HCT116 (cell line): ENCODE measurements at regions not wholly inside any gene's neighbourhood (a gene's known extent, or its start where the extent isn't known, plus 50 kb on each side); places are given as distances from the start of the nearest gene placed in this dataset.
A peak's percentile ranks its signal among the peaks of the same experiment; 100 is the strongest.

Experiments
- ATAC-seq: fragments of 200-7000 bp; cut with Tn5 transposase; 2 replicates; pipeline ENCODE4 v1.9.1; 2020; ENCODE audit warnings: mild to moderate bottlenecking, moderate library complexity
- BruUV-seq: library from RNA; stranded (reverse); fragments of 400-500 nt; replicated peaks from 2 replicates; lab custom pipeline; 2021; lab: Mats Ljungman, UMichigan
- CTCF ChIA-PET: fragments of 300-600 bp; sonication (Branson Sonifier 250); formaldehyde crosslinking; loops from one replicate; lab custom pipeline; 2021; ENCODE audit warnings: antibody characterized with exemption; lab: Charles Lee
- POLR2A ChIA-PET: fragments of 300-600, 350-600 bp; sonication (Branson Sonifier 250); formaldehyde crosslinking; loops from one replicate; lab custom pipeline; 2021; ENCODE audit warnings: antibody characterized with exemption; lab: Charles Lee
- RAD21 ChIA-PET, 2 experiments: fragments of 300-600 bp; sonication (Branson Sonifier 250); formaldehyde crosslinking; loops; one replicate each; lab custom pipeline; 2023; ENCODE audit warnings: low total read pairs in 2 of 2; ENCODE audit not compliant: uncharacterized antibody in 2 of 2, unreplicated experiment in 2 of 2, low non-redundant PET in 1 of 2; lab: Charles Lee
- DNase-seq: peaks from one replicate; pipeline ENCODE4 v3.0.0-alpha.2; 2010; ENCODE audit warnings: low read depth, low spot score
- H2AFZ ChIP-seq: fragments of 200-600 bp; shearing (Covaris generic), sonication (generic); 2 replicates; pipeline ENCODE4 v1.6.1; 2017; ENCODE audit warnings: low read depth, mixed run types, mixed read lengths, antibody characterized with exemption, low read length; ENCODE audit not compliant: poor library complexity, severe bottlenecking
- H3K27ac ChIP-seq: 2 replicates; pipeline ENCODE4 v1.5.1; 2012; ENCODE audit warnings: low read depth, low read length
- H3K27me3 ChIP-seq: fragments of 200-600 bp; sonication (generic); 2 replicates; pipeline ENCODE4 v1.6.1; 2016; ENCODE audit warnings: mixed run types, low read length, mixed read lengths; ENCODE audit not compliant: insufficient read depth
- H3K36me3 ChIP-seq, 2 experiments: fragments of 200-500 bp in 1 of 2; fragments of 200-600 bp in 1 of 2; sonication (Bioruptor generic) in 1 of 2; sonication (generic) in 1 of 2; 2 replicates each; pipeline versions ENCODE4 v1.5.1 to v1.6.1; 2014 to 2016; ENCODE audit warnings: low read length in 2 of 2, inconsistent platforms in 1 of 2, mixed read lengths in 1 of 2, mixed run types in 1 of 2; ENCODE audit not compliant: insufficient read depth in 2 of 2, control insufficient read depth in 1 of 2
- H3K4me1 ChIP-seq, 2 experiments: fragments of 200-600 bp in 1 of 2; sonication (generic) in 1 of 2; 2 replicates each; pipeline versions ENCODE4 v1.5.1 to v1.6.1; 2012 to 2017; ENCODE audit warnings: low read length in 2 of 2, inconsistent platforms in 1 of 2, mild to moderate bottlenecking in 1 of 2, mixed read lengths in 1 of 2, mixed run types in 1 of 2, moderate library complexity in 1 of 2; ENCODE audit not compliant: insufficient read depth in 2 of 2, control insufficient read depth in 1 of 2
- H3K4me2 ChIP-seq: fragments of 200-600 bp; sonication (generic); 2 replicates; pipeline ENCODE4 v1.6.1; 2017; ENCODE audit warnings: mixed run types, low read length, mixed read lengths
- H3K4me3 ChIP-seq, 2 experiments: fragments of 200-600 bp in 1 of 2; sonication (generic) in 1 of 2; replicated peaks in 1 of 2; 2 replicates each; pipeline ENCODE4 v1.5.1; 2011 to 2016; ENCODE audit warnings: low read length in 2 of 2, control low read depth in 1 of 2, low read depth in 1 of 2, mild to moderate bottlenecking in 1 of 2, mixed read lengths in 1 of 2, mixed run types in 1 of 2
- H3K79me2 ChIP-seq: fragments of 200-600 bp; sonication (generic); 2 replicates; pipeline ENCODE4 v1.6.1; 2017; ENCODE audit warnings: mild to moderate bottlenecking, mixed run types, low read length, moderate library complexity, mixed read lengths; ENCODE audit not compliant: insufficient read depth
- H3K9ac ChIP-seq: fragments of 200-600 bp; sonication (generic); 2 replicates; pipeline ENCODE4 v1.6.1; 2016; ENCODE audit warnings: low read length, mixed read lengths
- H3K9me2 ChIP-seq: fragments of 200-600 bp; sonication (generic), shearing (Covaris generic); 2 replicates; pipeline ENCODE4 v1.6.1; 2017; ENCODE audit warnings: mixed run types, mild to moderate bottlenecking, moderate library complexity; ENCODE audit not compliant: insufficient read depth
- H3K9me3 ChIP-seq, 2 experiments: fragments of 200-500 bp in 1 of 2; fragments of 200-600 bp in 1 of 2; sonication (Bioruptor generic) in 1 of 2; sonication (generic) in 1 of 2; 2 replicates each; pipeline ENCODE4 v1.6.1; 2014 to 2017; ENCODE audit warnings: low read length in 2 of 2, mixed read lengths in 2 of 2, inconsistent platforms in 1 of 2, low read depth in 1 of 2, mild to moderate bottlenecking in 1 of 2, mixed run types in 1 of 2, moderate library complexity in 1 of 2; ENCODE audit not compliant: control insufficient read depth in 1 of 2, insufficient read depth in 1 of 2
- H4K20me1 ChIP-seq: fragments of 200-600 bp; sonication (generic), shearing (Covaris generic); 2 replicates; pipeline ENCODE4 v1.6.1; 2017; ENCODE audit warnings: mixed run types, mild to moderate bottlenecking, moderate library complexity; ENCODE audit not compliant: insufficient read depth
- CBX3 ChIP-seq: IDR thresholded peaks from 2 replicates; pipeline ENCODE4 v1.6.1; 2012; ENCODE audit warnings: low read depth
- EGR1 ChIP-seq: IDR thresholded peaks from 2 replicates; pipeline ENCODE4 v1.6.1; 2012; ENCODE audit warnings: low read depth
- ELF1 ChIP-seq: IDR thresholded peaks from 2 replicates; pipeline ENCODE4 v1.6.1; 2012; ENCODE audit warnings: low read depth, borderline replicate concordance
- EZH2 ChIP-seq: fragments of 200-600 bp; sonication (generic); IDR thresholded peaks from 2 replicates; pipeline ENCODE4 v1.6.1; 2017; ENCODE audit warnings: antibody characterized with exemption, mixed run types
- FOSL1 ChIP-seq: IDR thresholded peaks from 2 replicates; pipeline ENCODE4 v1.6.1; 2012; ENCODE audit warnings: low read depth
- POLR2A ChIP-seq: IDR thresholded peaks from 2 replicates; pipeline ENCODE4 v1.7.0; 2011; ENCODE audit warnings: borderline replicate concordance; ENCODE audit not compliant: insufficient read depth, insufficient read length; ENCODE audit errors: extremely low read depth
- POLR2AphosphoS5 ChIP-seq: IDR thresholded peaks from 2 replicates; pipeline ENCODE4 v1.6.1; 2011; ENCODE audit warnings: mild to moderate bottlenecking, low read depth, low read length, moderate library complexity
- RAD21 ChIP-seq: IDR thresholded peaks from 2 replicates; pipeline ENCODE4 v1.6.1; 2012; ENCODE audit warnings: low read depth, mild to moderate bottlenecking
- ZBTB33 ChIP-seq: IDR thresholded peaks from 2 replicates; pipeline ENCODE4 v1.6.1; 2011; ENCODE audit warnings: mild to moderate bottlenecking, low read length, moderate library complexity; ENCODE audit not compliant: insufficient replicate concordance; ENCODE audit errors: extremely low read depth
- ZNF274 ChIP-seq: fragments of 200-500 bp; sonication (Bioruptor generic); IDR thresholded peaks from 2 replicates; pipeline ENCODE4 v1.6.1; 2014; ENCODE audit warnings: mild to moderate bottlenecking, low read depth, low read length, inconsistent platforms
- intact Hi-C: fragments of 100-400 bp; cut with micrococcal nuclease; formaldehyde crosslinking; loops from 2 replicates; pipeline ENCODE4 v1.10.0; 2022
- TF ChIP-seq, protein P1 (sequence below): IDR thresholded peaks from 2 replicates; pipeline ENCODE4 v1.6.1; 2012
- TF ChIP-seq, protein P2 (sequence below), 3 experiments: fragments of 200-600 bp in 1 of 3; sonication (generic) in 1 of 3; IDR thresholded peaks in 2 of 3; conservative IDR thresholded peaks in 1 of 3; 2 replicates each; pipeline ENCODE4 v1.5.1; 2012 to 2017; ENCODE audit warnings: low read depth in 2 of 3, low read length in 2 of 3, antibody characterized with exemption in 1 of 3, borderline replicate concordance in 1 of 3, control low read depth in 1 of 3, mild to moderate bottlenecking in 1 of 3, mixed read lengths in 1 of 3, mixed run types in 1 of 3, moderate library complexity in 1 of 3; ENCODE audit not compliant: insufficient read depth in 1 of 3
- TF ChIP-seq, protein P3 (sequence below): IDR thresholded peaks from 2 replicates; pipeline ENCODE4 v1.6.1; 2012; ENCODE audit warnings: low read depth

GRCh38 chr5:116654925-116655324 lies 80.3 kb upstream of the SEMA6A start:
- no TSS peak for BruUV-seq
- ATAC-seq (no peak), DNase-seq (no peak)
- Histone ChIP-seq H3K9me3 (no peaks in the 10 kb centered on the region), H3K79me2 (no peaks in the 10 kb centered on the region), H3K4me2 (no peak overlapping the region), H3K36me3 (no peaks in the 10 kb centered on the region), H3K27ac (no peak overlapping the region), H3K9me2 (no peaks in the 10 kb centered on the region), H3K4me3 (no peak overlapping the region), H3K4me1 (peaks cover 7 to 15% of the 10 kb centered on the region in 2 experiments; a peak in 3 of 4 replicates), H3K27me3 (no peaks in the 10 kb centered on the region), H3K9ac (no peak overlapping the region), H2AFZ (no peak overlapping the region), H4K20me1 (no peaks in the 10 kb centered on the region)
- ChIA-PET RAD21 (no interaction called here), CTCF (no interaction called here), POLR2A (interaction anchor here (0.7 kb wide), 1 partner anchor 296 kb away, joined by 3 read pairs; no protein-coding TSS in a partner anchor)
- TF ChIP-seq ELF1 (no peak), ZNF274 (no peak), EZH2 (no peak), ZBTB33 (no peak)
- TF ChIP-seq, protein P1, sequence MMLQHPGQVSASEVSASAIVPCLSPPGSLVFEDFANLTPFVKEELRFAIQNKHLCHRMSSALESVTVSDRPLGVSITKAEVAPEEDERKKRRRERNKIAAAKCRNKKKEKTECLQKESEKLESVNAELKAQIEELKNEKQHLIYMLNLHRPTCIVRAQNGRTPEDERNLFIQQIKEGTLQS = no peak
- intact Hi-C loops = no loop called here

DNA sequence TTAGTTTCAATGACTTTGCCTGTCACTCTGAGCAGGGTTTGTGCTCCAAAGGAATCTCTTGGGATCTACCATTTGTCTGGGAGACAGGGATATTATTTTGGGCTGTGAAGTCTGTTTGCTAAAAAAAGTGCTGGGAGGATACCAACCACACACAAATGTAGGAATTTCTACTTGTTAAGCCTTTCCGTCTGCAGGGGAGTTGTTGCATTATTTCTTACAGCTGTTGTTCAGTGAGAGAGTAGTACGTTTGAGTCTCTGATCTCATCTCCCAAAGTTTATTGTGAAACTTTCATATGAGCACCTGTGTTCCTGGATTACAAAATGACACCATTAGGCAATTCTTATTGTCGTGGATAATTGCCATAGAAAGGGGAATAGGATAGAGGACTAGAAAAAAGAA lies 78.3 kb upstream of the SEMA6A start:
- Histone ChIP-seq H3K79me2 (no peaks in the 10 kb centered on the region), H3K36me3 (no peaks in the 10 kb centered on the region), H3K4me1 (peaks cover 7 to 15% of the 10 kb centered on the region in 2 experiments; a peak in 3 of 4 replicates), H3K4me2 (peak overlapping the region; percentile 57), H3K4me3 (no peak overlapping the region), H3K27me3 (no peaks in the 10 kb centered on the region), H2AFZ (peak overlapping the region; percentile 51), H3K9me3 (no peaks in the 10 kb centered on the region), H4K20me1 (no peaks in the 10 kb centered on the region), H3K9me2 (no peaks in the 10 kb centered on the region), H3K27ac (no peak overlapping the region), H3K9ac (no peak overlapping the region)
- ChIA-PET RAD21 (no interaction called here), POLR2A (no interaction called here), CTCF (no interaction called here)
- ATAC-seq (0 out of 2 replicates have a peak, but pooled peaks have one; percentile 24), DNase-seq (no peak)
- intact Hi-C loops = no loop called here
- no peak for TF ChIP-seq FOSL1
- TF ChIP-seq POLR2A = no peak
- TF ChIP-seq CBX3 = no peak
- TF ChIP-seq, protein P2, sequence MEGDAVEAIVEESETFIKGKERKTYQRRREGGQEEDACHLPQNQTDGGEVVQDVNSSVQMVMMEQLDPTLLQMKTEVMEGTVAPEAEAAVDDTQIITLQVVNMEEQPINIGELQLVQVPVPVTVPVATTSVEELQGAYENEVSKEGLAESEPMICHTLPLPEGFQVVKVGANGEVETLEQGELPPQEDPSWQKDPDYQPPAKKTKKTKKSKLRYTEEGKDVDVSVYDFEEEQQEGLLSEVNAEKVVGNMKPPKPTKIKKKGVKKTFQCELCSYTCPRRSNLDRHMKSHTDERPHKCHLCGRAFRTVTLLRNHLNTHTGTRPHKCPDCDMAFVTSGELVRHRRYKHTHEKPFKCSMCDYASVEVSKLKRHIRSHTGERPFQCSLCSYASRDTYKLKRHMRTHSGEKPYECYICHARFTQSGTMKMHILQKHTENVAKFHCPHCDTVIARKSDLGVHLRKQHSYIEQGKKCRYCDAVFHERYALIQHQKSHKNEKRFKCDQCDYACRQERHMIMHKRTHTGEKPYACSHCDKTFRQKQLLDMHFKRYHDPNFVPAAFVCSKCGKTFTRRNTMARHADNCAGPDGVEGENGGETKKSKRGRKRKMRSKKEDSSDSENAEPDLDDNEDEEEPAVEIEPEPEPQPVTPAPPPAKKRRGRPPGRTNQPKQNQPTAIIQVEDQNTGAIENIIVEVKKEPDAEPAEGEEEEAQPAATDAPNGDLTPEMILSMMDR (IDR thresholded peaks at IDR 0.05 in 2 of 3, conservative IDR thresholded peaks at IDR 0.05 in 1 of 3; ENCODE audit: borderline replicate concordance in 1 of 3, insufficient read depth in 1 of 3, low read depth in 2 of 3, low read length in 2 of 3) = no peak
- TF ChIP-seq, protein P3, sequence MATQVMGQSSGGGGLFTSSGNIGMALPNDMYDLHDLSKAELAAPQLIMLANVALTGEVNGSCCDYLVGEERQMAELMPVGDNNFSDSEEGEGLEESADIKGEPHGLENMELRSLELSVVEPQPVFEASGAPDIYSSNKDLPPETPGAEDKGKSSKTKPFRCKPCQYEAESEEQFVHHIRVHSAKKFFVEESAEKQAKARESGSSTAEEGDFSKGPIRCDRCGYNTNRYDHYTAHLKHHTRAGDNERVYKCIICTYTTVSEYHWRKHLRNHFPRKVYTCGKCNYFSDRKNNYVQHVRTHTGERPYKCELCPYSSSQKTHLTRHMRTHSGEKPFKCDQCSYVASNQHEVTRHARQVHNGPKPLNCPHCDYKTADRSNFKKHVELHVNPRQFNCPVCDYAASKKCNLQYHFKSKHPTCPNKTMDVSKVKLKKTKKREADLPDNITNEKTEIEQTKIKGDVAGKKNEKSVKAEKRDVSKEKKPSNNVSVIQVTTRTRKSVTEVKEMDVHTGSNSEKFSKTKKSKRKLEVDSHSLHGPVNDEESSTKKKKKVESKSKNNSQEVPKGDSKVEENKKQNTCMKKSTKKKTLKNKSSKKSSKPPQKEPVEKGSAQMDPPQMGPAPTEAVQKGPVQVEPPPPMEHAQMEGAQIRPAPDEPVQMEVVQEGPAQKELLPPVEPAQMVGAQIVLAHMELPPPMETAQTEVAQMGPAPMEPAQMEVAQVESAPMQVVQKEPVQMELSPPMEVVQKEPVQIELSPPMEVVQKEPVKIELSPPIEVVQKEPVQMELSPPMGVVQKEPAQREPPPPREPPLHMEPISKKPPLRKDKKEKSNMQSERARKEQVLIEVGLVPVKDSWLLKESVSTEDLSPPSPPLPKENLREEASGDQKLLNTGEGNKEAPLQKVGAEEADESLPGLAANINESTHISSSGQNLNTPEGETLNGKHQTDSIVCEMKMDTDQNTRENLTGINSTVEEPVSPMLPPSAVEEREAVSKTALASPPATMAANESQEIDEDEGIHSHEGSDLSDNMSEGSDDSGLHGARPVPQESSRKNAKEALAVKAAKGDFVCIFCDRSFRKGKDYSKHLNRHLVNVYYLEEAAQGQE = no peak
- no peak for TF ChIP-seq EGR1
- no peak for TF ChIP-seq POLR2AphosphoS5
- no peak for TF ChIP-seq ELF1
- no peak for TF ChIP-seq RAD21
- no TSS peak for BruUV-seq
